NCI-H82 treated with DMSO at 0.1 percent for 48 hours (cell line): ENCODE measurements at regions not wholly inside any gene's neighbourhood (a gene's known extent, or its start where the extent isn't known, plus 50 kb on each side); places are given as distances from the start of the nearest gene placed in this dataset.

Experiments
- DNase-seq: peaks from one replicate; lab custom pipeline; 2025; ENCODE audit not compliant: unreplicated experiment; lab: John Stamatoyannopoulos, UW

DNA sequence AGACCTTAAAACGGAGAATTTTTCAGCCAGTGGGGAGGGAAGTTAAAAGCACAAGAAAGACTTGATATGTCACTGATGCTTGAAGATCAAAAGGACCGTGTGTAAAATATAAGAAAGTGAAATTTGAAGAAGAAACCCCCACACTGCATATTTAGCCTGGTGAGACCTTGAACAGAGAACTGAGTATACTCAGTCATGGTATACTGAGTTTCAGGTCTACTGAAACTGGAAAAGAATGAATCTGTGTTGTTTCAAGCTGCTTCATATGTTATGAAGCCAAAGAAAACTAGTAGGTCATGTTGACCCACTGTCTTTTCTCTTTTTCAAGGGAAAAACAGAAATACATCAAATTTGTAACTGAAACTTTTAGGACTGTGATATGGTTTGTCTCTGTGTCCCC lies 443.8 kb upstream of the GJE1 start:
- DNase-seq: no peak

DNA sequence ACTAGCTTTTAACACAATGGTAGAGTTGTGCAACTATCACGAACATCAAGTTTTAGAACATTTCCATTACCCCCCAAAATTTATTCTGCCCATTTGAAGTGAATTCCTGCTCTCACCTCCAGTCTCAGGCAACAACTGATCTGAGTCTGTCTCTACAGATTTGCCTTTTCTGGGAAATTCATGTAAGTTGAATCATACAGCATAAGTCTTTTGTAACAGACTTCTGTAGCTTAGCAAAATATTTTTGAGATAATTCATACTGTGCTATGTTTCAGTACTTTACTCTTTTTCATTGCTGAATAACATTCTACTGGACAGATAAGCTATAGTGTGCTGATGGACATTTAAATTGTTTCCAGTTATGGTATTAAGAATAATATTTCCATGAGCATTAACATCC lies 447.3 kb upstream of the GJE1 start:
- DNase-seq: no peak

GRCh38 chr6:141682391-141682790 lies 450.3 kb upstream of the GJE1 start:
- DNase-seq: no peak

DNA sequence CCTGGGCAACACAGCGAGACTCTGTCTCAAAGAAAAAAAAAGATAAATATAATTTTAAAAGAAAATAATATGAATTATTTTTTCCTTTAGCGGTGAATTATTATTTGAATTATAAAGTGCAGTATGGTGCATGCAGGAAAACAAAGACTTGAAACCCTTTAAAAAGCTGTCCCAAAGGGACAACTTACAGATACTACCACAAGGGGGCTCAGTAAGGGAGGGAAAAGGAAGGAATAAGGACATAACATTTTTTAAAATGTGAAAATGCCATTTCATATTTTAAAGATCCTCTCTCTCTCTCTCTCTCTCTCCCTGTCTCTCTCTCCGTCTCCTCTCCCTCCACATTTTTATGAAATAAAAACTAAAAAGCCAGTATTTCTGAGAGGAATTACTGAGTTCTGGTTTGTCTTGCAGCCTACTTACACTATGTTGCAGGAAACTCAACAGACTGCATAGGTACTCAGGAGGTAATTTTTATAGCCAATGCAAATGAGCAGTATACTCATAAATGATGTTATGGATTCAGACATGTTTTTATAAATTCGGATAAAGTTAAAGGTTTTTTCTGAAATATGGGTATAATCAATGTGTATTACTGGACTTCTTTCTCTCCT lies 455.0 kb upstream of the GJE1 start:
- no peak for DNase-seq

DNA sequence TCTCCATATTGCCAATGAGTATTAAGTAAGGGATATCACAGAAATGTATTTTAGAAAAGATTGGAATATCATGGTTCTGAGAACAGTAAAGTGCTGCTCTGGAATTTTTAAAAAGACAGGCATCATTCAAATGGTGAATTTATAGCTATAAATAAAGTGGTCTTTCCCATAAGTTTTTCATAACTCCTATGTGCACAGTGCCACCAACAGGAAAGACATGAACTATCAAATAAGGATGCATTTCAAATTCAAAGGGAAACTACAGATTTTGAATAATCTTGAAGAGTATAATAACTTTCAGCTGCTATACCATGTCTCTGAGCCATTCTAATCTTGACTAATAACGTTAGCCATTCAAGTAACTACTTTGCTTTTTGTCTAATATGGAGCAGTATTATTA lies 456.8 kb upstream of the GJE1 start:
- DNase-seq: no peak

GRCh38 chr6:141669141-141669540 lies 463.6 kb upstream of the GJE1 start:
- DNase-seq: no peak

- no peak for DNase-seq
These were observed 465.0 kb upstream of the GJE1 start for GRCh38 chr6:141667580-141668309.

DNA sequence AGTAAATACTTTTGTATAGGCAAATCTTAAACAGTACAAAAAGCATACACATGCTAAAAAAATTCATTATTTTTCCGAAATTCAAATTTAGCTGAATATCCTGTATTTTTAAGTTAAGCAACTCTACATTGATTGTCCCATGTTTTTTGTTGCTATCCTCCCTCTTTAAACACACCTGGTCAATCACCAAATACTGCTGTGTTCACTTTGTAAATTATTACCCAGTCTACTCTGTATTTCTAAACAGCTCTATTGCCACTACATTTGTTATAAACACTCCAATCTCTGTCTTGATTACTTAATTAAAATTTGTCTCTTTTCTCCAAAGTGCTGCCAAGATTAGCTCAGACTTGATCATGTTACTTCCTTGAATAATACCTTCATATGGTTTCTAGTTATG lies 466.5 kb upstream of the GJE1 start:
- DNase-seq: no peak

DNA sequence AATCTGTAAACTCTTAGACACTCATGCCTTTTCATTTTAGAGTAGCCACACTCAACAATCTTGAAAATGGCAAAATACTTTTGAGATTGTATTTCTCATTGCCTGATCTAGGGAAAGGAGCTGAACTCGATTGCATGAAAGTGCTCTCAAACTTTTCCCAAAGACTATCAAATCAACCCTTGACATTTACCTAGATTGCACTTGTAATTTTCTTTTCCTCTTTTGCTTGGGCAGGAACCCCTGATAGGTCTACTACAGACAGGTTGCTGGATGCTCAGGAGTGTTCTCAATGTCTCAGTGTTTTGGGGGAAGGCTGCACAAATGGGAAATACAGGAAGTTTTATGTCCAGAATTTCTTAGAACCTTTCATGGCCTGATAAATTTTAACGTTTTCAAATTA lies 468.0 kb upstream of the GJE1 start:
- DNase-seq: no peak

DNA sequence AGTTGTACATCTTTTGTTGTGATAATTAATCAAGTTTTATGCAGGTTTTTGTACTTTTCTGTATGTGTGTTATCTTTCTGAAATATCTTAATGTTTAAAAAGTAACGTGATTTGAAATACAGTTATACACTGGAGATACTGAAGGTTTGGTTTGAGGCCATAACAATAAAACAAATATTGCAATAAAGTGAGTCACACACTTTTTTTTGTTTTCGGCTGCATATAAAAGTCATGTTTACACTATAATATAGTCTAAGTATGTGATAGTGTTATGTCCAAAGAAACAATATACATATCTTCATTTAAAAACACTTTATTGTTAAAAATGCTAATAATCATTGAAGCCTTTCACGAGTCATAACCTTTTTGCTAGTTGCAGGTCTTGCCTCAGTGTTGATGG lies 473.1 kb upstream of the GJE1 start:
- DNase-seq: no peak

DNA sequence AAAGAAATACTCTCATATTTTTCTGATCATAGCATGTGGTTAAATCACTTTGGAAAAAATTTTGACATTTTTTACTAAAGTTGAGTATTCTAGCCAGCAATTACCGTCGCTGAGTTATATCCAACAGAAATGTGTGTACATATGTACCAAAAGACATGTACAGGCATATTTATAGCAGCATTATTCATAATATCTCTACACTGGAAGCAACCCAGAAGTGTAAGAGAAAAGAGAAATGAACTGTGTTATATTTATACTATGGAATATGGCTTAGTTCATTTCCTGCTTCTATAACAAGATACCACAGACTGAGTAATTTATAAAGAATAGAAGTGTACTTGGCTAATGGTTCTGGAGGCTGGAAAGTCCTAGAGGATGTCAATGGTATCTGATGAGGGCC lies 474.0 kb upstream of the GJE1 start:
- no peak for DNase-seq

DNA sequence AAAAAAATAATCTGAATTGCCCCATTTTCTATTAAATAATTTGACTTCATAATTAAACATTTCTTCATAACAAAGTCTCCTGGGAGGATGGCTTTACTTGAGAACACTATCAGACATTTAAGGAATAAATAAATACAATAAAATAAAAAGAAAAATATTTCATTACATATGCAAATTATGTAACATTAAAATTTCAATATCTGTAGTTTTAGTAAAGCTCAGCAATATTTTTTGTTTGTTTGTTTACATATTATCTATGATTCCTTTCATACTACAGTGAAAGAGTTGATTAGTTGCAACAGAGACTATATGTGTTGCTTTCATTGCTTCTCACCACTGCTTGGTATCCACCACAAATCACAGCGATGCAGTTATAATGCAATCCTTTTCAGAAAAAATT lies 474.9 kb upstream of the GJE1 start:
- no peak for DNase-seq

GRCh38 chr6:141653590-141653989 lies 479.1 kb upstream of the GJE1 start:
- no peak for DNase-seq

DNA sequence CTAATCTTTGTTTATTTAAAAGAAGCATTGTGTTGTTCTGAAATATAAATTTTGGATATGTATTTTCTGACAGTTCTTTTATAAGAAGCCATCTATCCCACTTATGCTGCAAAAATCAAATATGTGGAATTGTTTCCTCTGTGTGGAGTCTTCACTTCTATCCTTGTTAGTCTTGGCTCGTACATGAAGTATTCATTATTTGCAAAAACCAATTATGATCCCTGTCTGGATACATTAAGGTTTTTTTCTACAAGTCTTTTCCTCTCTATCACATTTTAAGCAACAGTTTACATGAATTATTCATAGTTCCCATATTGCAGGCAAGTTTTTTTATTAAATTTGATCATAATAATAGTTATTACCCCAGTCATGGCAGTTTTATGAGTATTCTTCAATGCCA lies 490.8 kb upstream of the GJE1 start:
- no peak for DNase-seq

DNA sequence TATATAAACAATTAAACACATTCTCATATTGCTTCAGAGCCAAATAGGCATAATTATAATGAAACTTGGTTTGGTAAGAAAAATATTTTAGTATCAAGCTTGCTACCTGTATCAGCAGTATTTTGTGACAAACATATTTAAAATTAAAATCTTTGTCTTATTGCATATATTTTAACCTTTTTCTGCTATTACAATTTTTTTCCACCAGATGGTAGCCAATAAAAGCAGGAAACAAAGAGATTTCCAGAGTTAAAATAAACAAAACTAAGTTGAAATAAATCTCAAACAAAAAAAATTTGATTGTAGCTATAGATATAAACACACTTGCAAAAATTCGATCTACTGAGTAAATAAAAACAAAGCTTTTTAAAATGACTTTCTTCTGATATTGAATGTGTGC lies 491.3 kb upstream of the GJE1 start:
- DNase-seq: no peak

DNA sequence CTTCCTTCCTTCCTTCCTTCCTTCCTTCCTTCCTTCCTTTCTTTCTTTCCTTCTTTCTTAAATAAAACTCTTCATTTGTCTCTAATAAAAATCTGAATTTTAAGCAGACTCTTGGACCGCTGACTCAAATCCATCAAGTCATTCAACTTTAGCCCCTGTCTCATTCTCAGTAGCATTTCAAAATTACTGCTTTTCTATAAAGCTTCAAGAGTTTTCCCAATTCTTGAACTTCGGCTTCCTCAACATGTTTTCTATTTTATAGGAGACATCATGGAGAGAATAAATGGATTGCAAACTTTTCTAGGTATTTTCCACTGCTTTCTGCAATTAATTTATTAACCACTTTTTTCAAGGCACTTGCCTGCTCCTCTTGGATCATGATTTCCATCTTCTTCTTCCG lies 497.1 kb upstream of the GJE1 start:
- DNase-seq: no peak

- no peak for DNase-seq
These were observed 498.5 kb upstream of the GJE1 start for GRCh38 chr6:141634269-141634668.

GRCh38 chr6:141624301-141624700 lies 508.4 kb upstream of the GJE1 start:
- no peak for DNase-seq

- DNase-seq: no peak
These were observed 514.5 kb upstream of the GJE1 start for GRCh38 chr6:141618180-141618581.

GRCh38 chr6:141610741-141611140 lies 522.0 kb upstream of the GJE1 start:
- no peak for DNase-seq

- DNase-seq: no peak
These were observed 524.8 kb upstream of the GJE1 start for GRCh38 chr6:141607956-141608355.

DNA sequence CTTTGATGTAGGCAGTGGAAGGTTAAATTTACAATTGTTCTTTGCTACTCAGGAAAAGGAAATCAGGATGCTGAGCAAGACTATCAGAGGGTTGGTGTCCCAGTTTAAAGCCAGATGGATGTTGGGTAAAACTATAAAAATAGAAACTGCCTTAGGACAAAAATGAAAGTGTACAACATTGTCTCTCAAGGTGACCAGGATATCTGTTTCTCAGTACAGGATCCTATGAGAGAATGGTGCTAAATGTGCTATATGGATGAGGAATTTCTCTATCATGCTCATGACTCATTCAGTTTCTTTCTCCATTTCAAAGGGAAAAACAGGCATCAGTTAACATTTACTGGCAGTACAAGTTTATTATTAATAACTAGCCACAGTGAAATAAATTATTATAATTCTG lies 534.2 kb upstream of the GJE1 start:
- no peak for DNase-seq

DNA sequence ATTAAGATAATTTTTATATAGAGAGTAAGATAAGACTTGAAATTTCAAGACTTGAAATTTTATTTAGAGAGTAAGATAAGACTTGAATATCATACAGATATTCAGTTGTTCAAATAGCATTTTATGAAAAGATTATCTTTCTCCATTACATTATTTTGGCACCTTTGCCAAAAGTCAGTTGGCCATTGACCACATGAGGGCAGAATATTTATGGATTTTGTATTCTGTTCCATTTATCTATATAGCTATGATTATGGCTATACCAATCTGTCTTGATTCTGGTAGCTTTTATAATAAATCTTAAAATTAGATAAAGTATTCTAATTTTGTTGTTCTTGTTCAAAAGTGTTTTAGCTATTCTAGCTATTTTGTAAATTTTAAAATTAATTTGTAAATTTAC lies 537.9 kb upstream of the GJE1 start:
- no peak for DNase-seq
